ENCODE measurements at regions not wholly inside any gene's neighbourhood (a gene's known extent, or its start where the extent isn't known, plus 50 kb on each side); places are given as distances from the start of the nearest gene placed in this dataset.
"Not testable (repeated sequence)": the region's sequence is repeated elsewhere in the genome, so short reads cannot be mapped to it uniquely, and the experiment has no call there.

DNA sequence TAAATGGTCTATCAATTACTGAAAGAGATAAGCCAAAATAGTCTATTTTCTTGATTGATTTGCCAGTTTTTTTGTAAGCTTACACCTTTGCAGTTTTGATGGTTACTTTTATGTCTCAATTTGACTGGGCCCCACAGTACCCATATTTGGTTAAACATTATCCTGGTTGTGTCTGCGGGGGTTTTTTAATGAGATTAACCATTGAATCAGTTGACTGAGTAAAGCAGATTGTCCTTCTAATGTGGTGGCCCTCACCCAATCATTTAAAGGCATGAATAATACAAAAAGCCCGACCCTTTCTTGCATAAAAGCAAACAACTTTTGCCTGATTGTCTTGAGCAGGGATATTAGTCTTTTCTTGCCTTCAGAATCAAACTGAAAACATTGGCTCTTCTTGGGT is 650.0 kb upstream of the RGS18 start:
- no peak overlapping the region for H3K4me3 ChIP-seq (ENCODE audit: low read length in 2 of 2)
- no peaks in the 10 kb centered on the region for H3K9me3 ChIP-seq (ENCODE audit: control insufficient read depth in 2 of 2, low read length in 2 of 2)
- H3K27me3 ChIP-seq (ENCODE audit: control insufficient read depth in 1 of 2, insufficient read depth in 2 of 2, low read length in 2 of 2) = no peaks in the 10 kb centered on the region
- H3K36me3 ChIP-seq (ENCODE audit: control insufficient read depth in 2 of 2, insufficient read depth in 2 of 2, low read length in 2 of 2) = no peaks in the 10 kb centered on the region
- no peak overlapping the region for H3K9ac ChIP-seq (ENCODE audit: low read length in 2 of 2)
- H3K4me1 ChIP-seq (ENCODE audit: control insufficient read depth, insufficient read depth, low read length) = no peaks in the 10 kb centered on the region
- no peak overlapping the region for H3K27ac ChIP-seq (ENCODE audit: low read length)

DNA sequence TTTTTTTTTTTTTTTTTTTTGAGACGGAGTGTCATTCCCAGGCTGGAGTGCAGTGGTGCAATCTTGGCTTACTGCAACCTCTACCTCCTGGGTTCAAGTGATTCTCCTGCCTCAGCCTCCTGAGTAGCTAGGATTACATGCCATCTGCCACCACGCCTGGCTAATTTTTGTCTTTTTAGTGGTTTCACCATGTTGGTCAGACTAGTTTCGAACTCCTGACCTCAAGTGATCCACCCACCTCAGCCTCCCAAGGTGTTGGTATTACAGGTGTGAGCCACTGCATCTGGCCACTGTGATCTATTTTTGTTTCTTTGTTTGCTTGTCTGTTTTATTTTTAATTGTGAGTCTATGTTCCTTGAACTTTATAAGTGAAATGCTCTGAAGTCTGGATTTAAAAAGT is 646.8 kb upstream of the RGS18 start:
- H3K4me3 ChIP-seq (ENCODE audit: low read length in 2 of 2); H3K27ac ChIP-seq (ENCODE audit: low read length); H3K4me1 ChIP-seq (ENCODE audit: control insufficient read depth, insufficient read depth, low read length); H3K27me3 ChIP-seq (ENCODE audit: control insufficient read depth in 1 of 2, insufficient read depth in 2 of 2, low read length in 2 of 2); H3K9me3 ChIP-seq (ENCODE audit: control insufficient read depth in 2 of 2, low read length in 2 of 2); H3K36me3 ChIP-seq (ENCODE audit: control insufficient read depth in 2 of 2, insufficient read depth in 2 of 2, low read length in 2 of 2); H3K9ac ChIP-seq (ENCODE audit: low read length in 2 of 2): not testable (repeated sequence)

DNA sequence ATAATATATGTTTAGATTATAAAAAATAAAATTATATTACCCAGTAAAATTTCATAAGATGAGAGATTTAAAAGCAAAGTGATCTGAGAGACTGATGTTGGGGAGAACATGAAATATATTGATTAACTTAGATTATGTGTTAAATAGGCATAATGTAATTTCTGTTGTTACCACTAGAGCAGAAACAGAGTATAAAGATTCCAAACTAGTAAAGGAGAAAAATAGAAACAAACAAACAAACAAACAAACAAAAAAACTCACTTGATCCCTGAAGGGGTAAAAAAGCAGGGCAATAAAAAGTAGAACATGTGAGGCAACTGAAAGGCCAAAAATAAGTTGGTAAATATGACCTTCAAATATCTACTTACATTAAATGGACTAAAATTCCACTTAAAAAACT is 640.4 kb upstream of the RGS18 start:
- Histone ChIP-seq H3K9ac (ENCODE audit: low read length in 2 of 2) (no peak overlapping the region), H3K27me3 (ENCODE audit: control insufficient read depth in 1 of 2, insufficient read depth in 2 of 2, low read length in 2 of 2) (no peaks in the 10 kb centered on the region), H3K36me3 (ENCODE audit: control insufficient read depth in 2 of 2, insufficient read depth in 2 of 2, low read length in 2 of 2) (no peaks in the 10 kb centered on the region), H3K9me3 (ENCODE audit: control insufficient read depth in 2 of 2, low read length in 2 of 2) (no peaks in the 10 kb centered on the region), H3K4me3 (ENCODE audit: low read length in 2 of 2) (no peak overlapping the region), H3K4me1 (ENCODE audit: control insufficient read depth, insufficient read depth, low read length) (no peaks in the 10 kb centered on the region), H3K27ac (ENCODE audit: low read length) (no peak overlapping the region)

DNA sequence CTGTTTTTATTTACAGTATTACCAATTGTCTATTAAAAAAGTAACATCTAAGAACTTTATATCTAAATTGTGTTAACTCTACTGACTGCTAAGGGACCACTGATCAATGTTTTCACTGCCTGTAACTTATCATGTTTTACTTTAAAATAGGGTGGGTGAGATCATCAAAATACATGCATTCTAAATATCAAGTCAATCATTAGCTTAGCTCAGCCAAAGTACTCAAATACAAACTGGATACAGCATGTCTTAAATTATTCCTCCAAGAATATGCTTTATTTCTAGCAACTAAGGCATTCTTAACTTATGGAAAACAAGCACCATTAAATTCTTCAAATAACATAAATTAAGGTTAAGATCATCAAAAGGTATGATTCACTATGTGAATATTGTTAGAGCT is 638.7 kb upstream of the RGS18 start:
- no peaks in the 10 kb centered on the region for H3K36me3 ChIP-seq (ENCODE audit: control insufficient read depth in 2 of 2, insufficient read depth in 2 of 2, low read length in 2 of 2)
- H3K4me1 ChIP-seq (ENCODE audit: control insufficient read depth, insufficient read depth, low read length) = no peaks in the 10 kb centered on the region
- H3K9me3 ChIP-seq (ENCODE audit: control insufficient read depth in 2 of 2, low read length in 2 of 2) = no peaks in the 10 kb centered on the region
- H3K27ac ChIP-seq (ENCODE audit: low read length) = no peak overlapping the region
- no peak overlapping the region for H3K4me3 ChIP-seq (ENCODE audit: low read length in 2 of 2)
- H3K27me3 ChIP-seq (ENCODE audit: control insufficient read depth in 1 of 2, insufficient read depth in 2 of 2, low read length in 2 of 2) = no peaks in the 10 kb centered on the region
- no peak overlapping the region for H3K9ac ChIP-seq (ENCODE audit: low read length in 2 of 2)

DNA sequence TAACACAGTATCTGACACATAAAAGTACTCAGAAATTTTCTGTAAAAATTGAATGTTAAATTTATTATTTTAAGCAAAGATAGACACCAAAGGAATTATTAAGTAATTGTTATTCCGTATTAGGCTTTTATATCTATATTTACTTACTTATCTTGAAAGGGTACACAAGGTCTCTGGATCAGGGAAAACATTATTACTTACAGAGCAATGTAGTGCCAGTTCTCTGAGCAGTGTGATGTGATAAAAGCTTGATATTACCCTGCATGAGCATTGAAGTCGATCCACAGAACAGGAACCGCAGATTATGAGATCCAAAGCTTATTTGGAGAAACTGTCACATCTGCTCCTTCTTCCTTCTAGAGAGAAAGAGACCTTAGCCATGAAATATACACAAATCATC is 637.9 kb upstream of the RGS18 start:
- Histone ChIP-seq H3K9me3 (ENCODE audit: control insufficient read depth in 2 of 2, low read length in 2 of 2) (no peaks in the 10 kb centered on the region), H3K4me1 (ENCODE audit: control insufficient read depth, insufficient read depth, low read length) (no peaks in the 10 kb centered on the region), H3K36me3 (ENCODE audit: control insufficient read depth in 2 of 2, insufficient read depth in 2 of 2, low read length in 2 of 2) (no peaks in the 10 kb centered on the region), H3K27me3 (ENCODE audit: control insufficient read depth in 1 of 2, insufficient read depth in 2 of 2, low read length in 2 of 2) (no peaks in the 10 kb centered on the region), H3K27ac (ENCODE audit: low read length) (no peak overlapping the region), H3K9ac (ENCODE audit: low read length in 2 of 2) (no peak overlapping the region), H3K4me3 (ENCODE audit: low read length in 2 of 2) (no peak overlapping the region)

DNA sequence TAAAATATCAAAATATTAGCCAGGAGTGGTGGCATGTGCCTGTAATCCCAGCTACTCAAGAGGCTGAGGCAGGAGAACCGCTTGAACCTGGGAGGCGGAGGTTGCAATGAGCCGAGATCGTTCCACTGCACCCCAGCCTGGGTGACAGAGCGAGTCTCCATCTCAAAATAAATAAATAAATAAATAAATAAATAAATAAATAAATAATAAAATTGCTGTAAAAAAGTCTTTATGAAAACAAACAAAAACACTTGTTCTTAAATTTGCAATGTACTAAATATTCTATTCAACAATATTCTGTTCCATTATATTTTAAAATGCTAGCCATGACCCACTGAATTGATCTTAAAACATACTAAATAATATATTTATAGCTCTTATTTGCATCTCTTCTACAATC is 632.3 kb upstream of the RGS18 start:
- H3K27ac ChIP-seq (ENCODE audit: low read length); H3K9ac ChIP-seq (ENCODE audit: low read length in 2 of 2); H3K36me3 ChIP-seq (ENCODE audit: control insufficient read depth in 2 of 2, insufficient read depth in 2 of 2, low read length in 2 of 2): not testable (repeated sequence)

DNA sequence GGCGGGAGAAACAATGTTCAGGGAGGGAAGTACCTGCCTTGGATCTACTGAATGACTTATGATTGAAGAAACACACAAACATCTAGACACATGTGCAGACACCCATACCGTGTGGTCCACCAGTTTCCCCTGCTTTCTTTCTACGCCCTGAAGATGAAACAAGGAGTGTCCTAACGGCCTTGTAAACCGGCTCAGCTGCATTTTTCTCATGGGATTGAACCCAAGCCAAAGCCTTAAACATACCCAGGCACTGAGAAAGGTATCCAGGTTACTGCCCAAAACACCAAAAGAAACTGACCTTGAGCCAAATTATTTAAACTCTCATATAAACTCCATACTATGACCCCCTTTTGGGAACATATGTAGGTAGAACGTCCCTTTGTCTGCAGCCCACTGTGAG is 630.0 kb upstream of the RGS18 start:
- Histone ChIP-seq H3K27me3 (ENCODE audit: control insufficient read depth in 1 of 2, insufficient read depth in 2 of 2, low read length in 2 of 2) (no peaks in the 10 kb centered on the region), H3K27ac (ENCODE audit: low read length) (no peak overlapping the region), H3K9me3 (ENCODE audit: control insufficient read depth in 2 of 2, low read length in 2 of 2) (no peaks in the 10 kb centered on the region), H3K9ac (ENCODE audit: low read length in 2 of 2) (no peak overlapping the region), H3K4me3 (ENCODE audit: low read length in 2 of 2) (no peak overlapping the region), H3K4me1 (ENCODE audit: control insufficient read depth, insufficient read depth, low read length) (no peaks in the 10 kb centered on the region), H3K36me3 (ENCODE audit: control insufficient read depth in 2 of 2, insufficient read depth in 2 of 2, low read length in 2 of 2) (no peaks in the 10 kb centered on the region)

More for the DNA sequence above, 632.3 kb upstream of the RGS18 start:
- H3K9me3 ChIP-seq (ENCODE audit: control insufficient read depth in 2 of 2, low read length in 2 of 2); H3K4me1 ChIP-seq (ENCODE audit: control insufficient read depth, insufficient read depth, low read length); H3K27me3 ChIP-seq (ENCODE audit: control insufficient read depth in 1 of 2, insufficient read depth in 2 of 2, low read length in 2 of 2); H3K4me3 ChIP-seq (ENCODE audit: low read length in 2 of 2): not testable (repeated sequence)

DNA sequence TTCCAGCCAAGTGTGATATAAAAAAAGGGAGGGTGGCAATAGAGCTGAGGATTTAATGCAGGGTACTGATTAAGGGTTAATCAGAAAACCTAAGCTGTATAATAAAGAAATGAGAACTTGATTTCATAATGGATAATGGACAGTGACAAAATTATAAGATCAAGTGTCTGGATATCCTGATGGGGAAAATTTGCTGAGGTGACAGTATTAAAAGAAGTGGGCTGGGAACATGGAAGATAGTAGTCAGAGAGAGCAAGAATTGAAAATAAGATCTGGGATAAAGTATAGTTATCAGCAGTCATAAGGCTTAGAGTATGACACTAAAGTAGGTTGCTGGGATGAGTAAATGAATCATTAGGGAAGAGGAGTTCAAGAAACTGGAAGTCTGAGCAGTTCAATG is 627.3 kb upstream of the RGS18 start:
- no peaks in the 10 kb centered on the region for H3K27me3 ChIP-seq (ENCODE audit: control insufficient read depth in 1 of 2, insufficient read depth in 2 of 2, low read length in 2 of 2)
- H3K4me3 ChIP-seq (ENCODE audit: low read length in 2 of 2) = no peak overlapping the region
- no peaks in the 10 kb centered on the region for H3K9me3 ChIP-seq (ENCODE audit: control insufficient read depth in 2 of 2, low read length in 2 of 2)
- no peaks in the 10 kb centered on the region for H3K4me1 ChIP-seq (ENCODE audit: control insufficient read depth, insufficient read depth, low read length)
- H3K36me3 ChIP-seq (ENCODE audit: control insufficient read depth in 2 of 2, insufficient read depth in 2 of 2, low read length in 2 of 2) = no peaks in the 10 kb centered on the region
- H3K27ac ChIP-seq (ENCODE audit: low read length) = no peak overlapping the region
- H3K9ac ChIP-seq (ENCODE audit: low read length in 2 of 2) = no peak overlapping the region

DNA sequence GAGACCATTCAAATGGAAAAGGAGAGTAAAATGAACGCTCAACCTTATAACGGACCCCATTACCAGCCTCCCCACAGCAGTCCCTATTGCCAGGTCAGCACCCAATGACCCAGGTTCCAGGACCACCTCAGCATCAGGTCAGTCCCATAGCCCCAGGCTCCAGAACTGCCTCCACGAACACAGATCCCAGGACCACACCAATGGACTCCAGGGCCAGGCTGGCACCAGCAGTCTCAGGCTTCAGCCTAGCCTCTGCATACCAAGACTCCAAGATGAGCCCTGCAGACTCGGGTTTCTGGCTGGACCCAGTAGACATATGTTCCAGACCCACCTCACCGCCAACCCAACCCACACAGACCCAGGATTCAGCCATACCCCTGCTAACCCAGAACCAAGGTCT is 625.0 kb upstream of the RGS18 start:
- Histone ChIP-seq H3K27me3 (ENCODE audit: control insufficient read depth in 1 of 2, insufficient read depth in 2 of 2, low read length in 2 of 2) (no peaks in the 10 kb centered on the region), H3K36me3 (ENCODE audit: control insufficient read depth in 2 of 2, insufficient read depth in 2 of 2, low read length in 2 of 2) (no peaks in the 10 kb centered on the region), H3K9me3 (ENCODE audit: control insufficient read depth in 2 of 2, low read length in 2 of 2) (peaks cover 0 to 10% of the 10 kb centered on the region in 2 donors), H3K4me1 (ENCODE audit: control insufficient read depth, insufficient read depth, low read length) (no peaks in the 10 kb centered on the region), H3K27ac (ENCODE audit: low read length) (no peak overlapping the region), H3K4me3 (ENCODE audit: low read length in 2 of 2) (no peak overlapping the region), H3K9ac (ENCODE audit: low read length in 2 of 2) (no peak overlapping the region)

DNA sequence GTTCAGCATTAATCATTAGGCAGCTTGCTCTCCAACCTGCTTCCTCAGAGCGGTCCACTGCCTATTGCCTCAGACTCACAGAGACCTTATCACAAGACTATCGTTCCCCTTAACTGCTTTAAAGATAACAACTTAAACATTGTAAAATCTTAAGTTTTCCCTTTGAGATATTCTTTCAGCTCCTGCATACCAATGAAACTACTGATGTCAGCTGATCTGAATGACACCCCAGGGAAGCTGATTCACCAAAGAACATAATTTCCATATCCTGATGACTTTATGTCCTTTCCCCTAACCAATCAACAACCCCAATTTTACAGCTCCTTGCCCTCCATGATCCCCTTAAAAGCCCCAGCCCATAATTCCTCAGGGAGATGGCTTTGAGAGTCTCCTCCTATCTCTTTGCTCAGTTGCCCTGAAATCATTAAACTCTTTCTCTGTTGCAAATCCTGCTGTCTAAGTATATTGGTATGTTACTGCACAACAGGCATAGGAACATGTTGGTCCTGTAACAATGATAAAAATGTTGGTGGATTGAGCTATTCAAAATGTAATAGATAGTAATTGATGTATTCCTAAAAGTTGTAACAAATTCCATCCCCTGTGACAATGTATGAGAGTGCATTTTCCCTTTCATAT is 621.4 kb upstream of the RGS18 start:
- Histone ChIP-seq H3K27me3 (ENCODE audit: control insufficient read depth in 1 of 2, insufficient read depth in 2 of 2, low read length in 2 of 2) (no peaks in the 10 kb centered on the region), H3K9me3 (ENCODE audit: control insufficient read depth in 2 of 2, low read length in 2 of 2) (peaks cover 0 to 10% of the 10 kb centered on the region in 2 donors), H3K4me1 (ENCODE audit: control insufficient read depth, insufficient read depth, low read length) (no peaks in the 10 kb centered on the region), H3K9ac (ENCODE audit: low read length in 2 of 2) (no peak overlapping the region), H3K36me3 (ENCODE audit: control insufficient read depth in 2 of 2, insufficient read depth in 2 of 2, low read length in 2 of 2) (no peaks in the 10 kb centered on the region), H3K27ac (ENCODE audit: low read length) (no peak overlapping the region), H3K4me3 (ENCODE audit: low read length in 2 of 2) (no peak overlapping the region)

DNA sequence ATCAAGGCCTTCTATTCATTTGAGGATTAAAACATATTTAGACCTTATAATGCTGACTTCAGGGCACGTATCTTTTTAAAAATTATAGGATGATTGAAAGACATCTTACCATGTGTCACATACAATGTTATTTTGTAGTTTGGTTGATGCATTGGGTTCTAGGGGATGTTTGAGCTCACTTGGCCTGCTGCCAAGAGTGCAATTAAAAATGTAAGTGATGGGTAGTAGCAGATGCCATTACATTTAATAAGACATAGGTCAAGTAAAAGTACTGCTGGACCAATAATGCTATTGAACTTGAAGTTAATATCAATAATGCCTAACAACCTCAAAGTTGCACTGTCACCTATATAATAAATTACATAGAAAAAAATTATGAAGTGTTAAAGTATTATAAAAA is 616.5 kb upstream of the RGS18 start:
- peaks cover 0 to 8% of the 10 kb centered on the region in 2 donors for H3K9me3 ChIP-seq (ENCODE audit: control insufficient read depth in 2 of 2, low read length in 2 of 2)
- no peak overlapping the region for H3K27ac ChIP-seq (ENCODE audit: low read length)
- H3K27me3 ChIP-seq (ENCODE audit: control insufficient read depth in 1 of 2, insufficient read depth in 2 of 2, low read length in 2 of 2) = no peaks in the 10 kb centered on the region
- no peak overlapping the region for H3K4me3 ChIP-seq (ENCODE audit: low read length in 2 of 2)
- H3K4me1 ChIP-seq (ENCODE audit: control insufficient read depth, insufficient read depth, low read length) = no peaks in the 10 kb centered on the region
- no peaks in the 10 kb centered on the region for H3K36me3 ChIP-seq (ENCODE audit: control insufficient read depth in 2 of 2, insufficient read depth in 2 of 2, low read length in 2 of 2)
- no peak overlapping the region for H3K9ac ChIP-seq (ENCODE audit: low read length in 2 of 2)

Data from stomach smooth muscle (tissue), 2 donors.